Left lung (tissue), 4 donors: ENCODE measurements at regions not wholly inside any gene's neighbourhood (a gene's known extent, or its start where the extent isn't known, plus 50 kb on each side); places are given as distances from the start of the nearest gene placed in this dataset.
"Not testable (repeated sequence)": the region's sequence is repeated elsewhere in the genome, so short reads cannot be mapped to it uniquely, and the experiment has no call there.

Source experiments
- ATAC-seq: fragments of 200-7000 bp; cut with Tn5 transposase; one replicate; pipeline ENCODE4 v1.9.1; 2020; ENCODE audit warnings: moderate library complexity
- DNase-seq, 4 donors: peaks; one replicate each; pipeline ENCODE4 v3.0.0-alpha.2; 2013 to 2020
- H3K27ac ChIP-seq, 2 donors: fragments of 200-600 bp; sonication (generic) in 1 of 2; one replicate each; pipeline versions ENCODE4 v1.5.0 to v1.8.0; 2020 to 2021
- H3K27me3 ChIP-seq, 2 donors: fragments of 200-600 bp; sonication (generic) in 1 of 2; one replicate each; pipeline versions ENCODE4 v1.5.0 to v1.8.0; 2020 to 2021
- H3K36me3 ChIP-seq, 2 donors: fragments of 200-600 bp; sonication (generic) in 1 of 2; one replicate each; pipeline versions ENCODE4 v1.5.0 to v1.8.0; 2020 to 2021
- H3K4me1 ChIP-seq, 2 donors: fragments of 200-600 bp; one replicate each; pipeline ENCODE4 v1.8.0; 2021
- H3K4me3 ChIP-seq, 2 donors: fragments of 200-600 bp; sonication (generic) in 1 of 2; one replicate each; pipeline versions ENCODE4 v1.5.0 to v1.8.0; 2020 to 2021; ENCODE audit warnings: mild to moderate bottlenecking in 1 of 2
- H3K9me3 ChIP-seq, 2 donors: fragments of 200-600 bp; sonication (generic) in 1 of 2; one replicate each; pipeline versions ENCODE4 v1.5.0 to v1.8.0; 2020 to 2021
- intact Hi-C, 2 donors: fragments of 100-400 bp; cut with DNase I; formaldehyde crosslinking; loops; one replicate each; pipeline versions ENCODE4 v1.11.2 to v1.14.2; 2022
- TF ChIP-seq, protein P1 (sequence below), 2 donors: fragments of 200-600 bp; sonication (generic) in 1 of 2; IDR thresholded peaks; one replicate each; pipeline versions ENCODE4 v1.5.0 to v1.8.0; 2021; ENCODE audit warnings: antibody characterized with exemption in 2 of 2
- donor health status: DM: no; HTN: yes; CAD: no.
- donor health status: DM: no; HTN: no; CAD: no.

DNA sequence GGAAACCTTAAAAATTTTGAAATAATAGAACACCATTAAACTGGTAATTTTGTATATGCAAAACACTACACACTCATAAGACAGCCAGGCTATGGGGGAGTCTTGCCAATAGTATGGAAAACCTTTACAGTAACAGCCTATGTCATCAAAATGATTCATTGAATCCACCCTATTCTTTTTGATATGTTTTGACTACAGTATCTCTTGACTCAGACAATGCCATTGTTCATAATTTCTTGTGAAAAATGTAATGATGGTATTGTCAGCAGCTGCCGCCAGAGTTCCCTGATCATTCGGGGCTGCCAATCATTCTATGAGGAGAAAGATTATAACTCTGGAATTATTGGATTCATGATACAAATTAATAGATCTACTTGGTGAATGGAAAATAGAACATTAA is 101.4 kb upstream of the POC5 start:
- peaks cover 0 to 3% of the 10 kb centered on the region in 2 donors for H3K9me3 ChIP-seq
- H3K4me1 ChIP-seq = no peaks in the 10 kb centered on the region
- intact Hi-C loops = no loop called here
- TF ChIP-seq, protein P1, sequence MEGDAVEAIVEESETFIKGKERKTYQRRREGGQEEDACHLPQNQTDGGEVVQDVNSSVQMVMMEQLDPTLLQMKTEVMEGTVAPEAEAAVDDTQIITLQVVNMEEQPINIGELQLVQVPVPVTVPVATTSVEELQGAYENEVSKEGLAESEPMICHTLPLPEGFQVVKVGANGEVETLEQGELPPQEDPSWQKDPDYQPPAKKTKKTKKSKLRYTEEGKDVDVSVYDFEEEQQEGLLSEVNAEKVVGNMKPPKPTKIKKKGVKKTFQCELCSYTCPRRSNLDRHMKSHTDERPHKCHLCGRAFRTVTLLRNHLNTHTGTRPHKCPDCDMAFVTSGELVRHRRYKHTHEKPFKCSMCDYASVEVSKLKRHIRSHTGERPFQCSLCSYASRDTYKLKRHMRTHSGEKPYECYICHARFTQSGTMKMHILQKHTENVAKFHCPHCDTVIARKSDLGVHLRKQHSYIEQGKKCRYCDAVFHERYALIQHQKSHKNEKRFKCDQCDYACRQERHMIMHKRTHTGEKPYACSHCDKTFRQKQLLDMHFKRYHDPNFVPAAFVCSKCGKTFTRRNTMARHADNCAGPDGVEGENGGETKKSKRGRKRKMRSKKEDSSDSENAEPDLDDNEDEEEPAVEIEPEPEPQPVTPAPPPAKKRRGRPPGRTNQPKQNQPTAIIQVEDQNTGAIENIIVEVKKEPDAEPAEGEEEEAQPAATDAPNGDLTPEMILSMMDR (IDR thresholded peaks at IDR 0.05) = no peak
- no peaks in the 10 kb centered on the region for H3K27me3 ChIP-seq
- no peaks in the 10 kb centered on the region for H3K36me3 ChIP-seq
- H3K27ac ChIP-seq = no peak overlapping the region
- H3K4me3 ChIP-seq = no peak overlapping the region
- ATAC-seq (no peak), DNase-seq (no peak)

DNA sequence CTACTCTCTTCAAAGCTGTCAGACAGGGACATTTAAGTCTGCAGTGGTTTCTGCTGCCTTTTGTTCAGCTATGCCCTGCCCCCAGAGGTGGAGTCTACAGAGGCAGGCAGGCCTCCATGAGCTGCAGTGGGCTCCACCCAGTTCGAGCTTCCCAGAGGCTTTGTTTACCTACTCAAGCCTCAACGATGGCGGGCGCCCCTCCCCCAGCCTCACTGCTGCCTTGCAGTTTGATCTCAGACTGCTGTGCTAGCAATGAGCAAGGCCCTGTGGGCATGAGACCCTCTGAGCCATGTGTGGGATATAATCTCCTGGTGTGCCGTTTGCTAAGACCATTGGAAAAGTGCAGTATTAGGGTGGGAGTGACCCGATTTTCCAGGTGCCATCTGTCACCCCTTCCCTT is 82.5 kb upstream of the POC5 start:
- H3K36me3 ChIP-seq, H3K27ac ChIP-seq, DNase-seq, ATAC-seq, H3K27me3 ChIP-seq, H3K4me1 ChIP-seq, intact Hi-C loops, H3K4me3 ChIP-seq: not testable (repeated sequence)
- H3K9me3 ChIP-seq = peaks cover 0 to 13% of the 10 kb centered on the region in 2 donors

DNA sequence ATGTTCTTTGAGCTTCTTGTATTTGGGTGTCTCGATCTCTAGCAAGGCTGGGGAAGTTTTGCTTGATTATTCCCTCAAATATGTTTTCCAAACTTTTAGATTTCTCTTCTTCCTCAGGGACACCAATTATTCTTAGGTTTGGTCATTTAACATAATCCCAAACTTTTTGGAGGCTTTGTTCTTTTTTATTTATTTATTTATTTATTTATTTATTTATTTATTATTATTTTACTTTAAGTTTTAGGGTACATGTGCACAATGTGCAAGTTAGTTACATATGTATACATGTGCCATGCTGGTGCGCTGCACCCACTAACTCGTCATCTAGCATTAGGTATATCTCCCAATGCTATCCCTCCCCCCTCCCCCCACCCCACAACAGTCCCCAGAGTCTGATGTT is 52.1 kb upstream of the POC5 start:
- intact Hi-C loops, H3K27me3 ChIP-seq, H3K27ac ChIP-seq, ATAC-seq, H3K4me1 ChIP-seq, DNase-seq, H3K36me3 ChIP-seq, H3K4me3 ChIP-seq: not testable (repeated sequence)
- H3K9me3 ChIP-seq = peaks cover 0 to 33% of the 10 kb centered on the region in 2 donors
